SU-DHL-6 (cell line): ENCODE measurements at regions not wholly inside any gene's neighbourhood (a gene's known extent, or its start where the extent isn't known, plus 50 kb on each side); places are given as distances from the start of the nearest gene placed in this dataset.

Experiments
- H2AFZ ChIP-seq: fragments of 200-600 bp; sonication (generic); 2 replicates; pipeline ENCODE4 v1.6.1; 2014; ENCODE audit warnings: low read depth, mild to moderate bottlenecking, moderate library complexity, mixed read lengths, antibody characterized with exemption, low read length; ENCODE audit not compliant: severe bottlenecking
- H3F3A ChIP-seq: fragments of 200-600 bp; shearing (Covaris generic); 2 replicates; pipeline ENCODE4 v1.6.0; 2016; ENCODE audit warnings: antibody characterized with exemption, mild to moderate bottlenecking; ENCODE audit not compliant: insufficient read depth
- H3K27ac ChIP-seq: fragments of 200-600 bp; sonication (generic); 2 replicates; pipeline ENCODE4 v1.5.1; 2016; ENCODE audit warnings: low read depth, mild to moderate bottlenecking, low read length, moderate library complexity, mixed read lengths
- H3K27me3 ChIP-seq: fragments of 200-600 bp; sonication (generic), shearing (Covaris generic); 2 replicates; pipeline ENCODE4 v1.6.0; 2014; ENCODE audit warnings: mild to moderate bottlenecking, low read length
- H3K36me3 ChIP-seq: fragments of 200-600 bp; sonication (generic); 2 replicates; pipeline ENCODE4 v1.6.1; 2014; ENCODE audit warnings: mild to moderate bottlenecking, low read length, mixed read lengths
- H3K4me2 ChIP-seq: fragments of 300-600, 200-600 bp; shearing (Covaris generic), sonication (generic); 2 replicates; pipeline ENCODE4 v1.6.0; 2014; ENCODE audit warnings: low read length, low read depth, mild to moderate bottlenecking; ENCODE audit not compliant: poor library complexity, severe bottlenecking
- H3K4me3 ChIP-seq: fragments of 200-600 bp; sonication (generic); 2 replicates; pipeline ENCODE4 v1.5.1; 2014; ENCODE audit warnings: antibody characterized with exemption, low read length, mild to moderate bottlenecking, mixed read lengths; ENCODE audit not compliant: insufficient read depth, poor library complexity, severe bottlenecking
- H3K79me2 ChIP-seq: fragments of 200-600 bp; sonication (generic); 2 replicates; pipeline ENCODE4 v1.6.1; 2014; ENCODE audit warnings: mild to moderate bottlenecking, low read length, moderate library complexity; ENCODE audit not compliant: insufficient read depth
- H3K9ac ChIP-seq: fragments of 200-600 bp; sonication (generic); 2 replicates; pipeline ENCODE4 v1.7.0; 2014; ENCODE audit warnings: mild to moderate bottlenecking, low read length
- H3K9me2 ChIP-seq: fragments of 200-600 bp; sonication (generic); replicated peaks from 2 replicates; pipeline ENCODE4 v1.6.1; 2014; ENCODE audit warnings: low read length; ENCODE audit not compliant: insufficient read depth
- H3K9me3 ChIP-seq: fragments of 200-600 bp; sonication (generic); 2 replicates; pipeline ENCODE4 v1.6.1; 2014; ENCODE audit warnings: low read length, mixed read lengths; ENCODE audit not compliant: insufficient read depth
- H4K20me1 ChIP-seq: fragments of 200-600 bp; sonication (generic); 2 replicates; pipeline ENCODE4 v1.6.1; 2014; ENCODE audit warnings: low read depth, mild to moderate bottlenecking, antibody characterized with exemption, low read length, moderate library complexity, mixed read lengths
- CTCF ChIP-seq: fragments of 200-600 bp; sonication (generic); IDR thresholded peaks from one replicate; pipeline ENCODE4 v1.5.1; 2017; ENCODE audit warnings: antibody characterized with exemption, mild to moderate bottlenecking, low read length, moderate library complexity; ENCODE audit not compliant: insufficient read depth, poor library complexity, severe bottlenecking
- EZH2phosphoT487 ChIP-seq: fragments of 200-600 bp; sonication (generic), shearing (Covaris generic); conservative IDR thresholded peaks from 2 replicates; pipeline ENCODE4 v1.6.1; 2018; ENCODE audit warnings: mild to moderate bottlenecking, antibody characterized with exemption, low read length, moderate library complexity, mixed read lengths

- Histone ChIP-seq H3K36me3 (no peaks in the 10 kb centered on the region), H3K9me2 (no peaks in the 10 kb centered on the region), H3K9ac (no peak overlapping the region), H3K27ac (no peak overlapping the region), H3K79me2 (no peaks in the 10 kb centered on the region), H3K27me3 (no peaks in the 10 kb centered on the region), H3K9me3 (no peaks in the 10 kb centered on the region), H2AFZ (no peak overlapping the region), H3K4me2 (no peak overlapping the region), H3F3A (no peaks in the 10 kb centered on the region), H3K4me3 (no peak overlapping the region), H4K20me1 (no peaks in the 10 kb centered on the region)
- TF ChIP-seq EZH2phosphoT487 = no peak
- TF ChIP-seq CTCF = no peak
Observed at GRCh38 chr2:19046986-19047780, 311.2 kb downstream of the OSR1 start.

- Histone ChIP-seq H3K4me3 (no peak overlapping the region), H3K27ac (no peak overlapping the region), H2AFZ (no peak overlapping the region), H3K36me3 (no peaks in the 10 kb centered on the region), H3K27me3 (no peaks in the 10 kb centered on the region), H3K4me2 (no peak overlapping the region), H3K9ac (no peak overlapping the region), H3K9me2 (no peaks in the 10 kb centered on the region), H4K20me1 (no peaks in the 10 kb centered on the region), H3K79me2 (no peaks in the 10 kb centered on the region), H3F3A (no peaks in the 10 kb centered on the region), H3K9me3 (no peaks in the 10 kb centered on the region)
- TF ChIP-seq EZH2phosphoT487 (no peak), CTCF (no peak)
Observed at GRCh38 chr2:19045151-19045550, 313.3 kb downstream of the OSR1 start.

- H3K36me3 ChIP-seq = no peaks in the 10 kb centered on the region
- H3K9ac ChIP-seq = no peak overlapping the region
- no peaks in the 10 kb centered on the region for H4K20me1 ChIP-seq
- H3K79me2 ChIP-seq = no peaks in the 10 kb centered on the region
- no peak overlapping the region for H3K27ac ChIP-seq
- TF ChIP-seq EZH2phosphoT487 (no peak), CTCF (no peak)
- H2AFZ ChIP-seq = no peak overlapping the region
- no peaks in the 10 kb centered on the region for H3K9me3 ChIP-seq
- H3K9me2 ChIP-seq = no peaks in the 10 kb centered on the region
- H3F3A ChIP-seq = no peaks in the 10 kb centered on the region
- H3K4me3 ChIP-seq = no peak overlapping the region
- no peaks in the 10 kb centered on the region for H3K27me3 ChIP-seq
- no peak overlapping the region for H3K4me2 ChIP-seq
Observed at GRCh38 chr2:19043893-19044292, 314.5 kb downstream of the OSR1 start.
